Loucy (cell line): ENCODE measurements at regions not wholly inside any gene's neighbourhood (a gene's known extent, or its start where the extent isn't known, plus 50 kb on each side); places are given as distances from the start of the nearest gene placed in this dataset.

Experiments used
- EZH2phosphoT487 ChIP-seq: fragments of 200-600 bp; IDR thresholded peaks from 2 replicates; pipeline ENCODE4 v1.6.1; 2018; ENCODE audit warnings: antibody characterized with exemption, mild to moderate bottlenecking, moderate library complexity, borderline replicate concordance
- TF ChIP-seq, protein P1 (sequence below): fragments of 200-600 bp; sonication (generic); conservative IDR thresholded peaks from 2 replicates; pipeline ENCODE4 v1.5.1; 2014; ENCODE audit warnings: mild to moderate bottlenecking, antibody characterized with exemption, low read length

DNA sequence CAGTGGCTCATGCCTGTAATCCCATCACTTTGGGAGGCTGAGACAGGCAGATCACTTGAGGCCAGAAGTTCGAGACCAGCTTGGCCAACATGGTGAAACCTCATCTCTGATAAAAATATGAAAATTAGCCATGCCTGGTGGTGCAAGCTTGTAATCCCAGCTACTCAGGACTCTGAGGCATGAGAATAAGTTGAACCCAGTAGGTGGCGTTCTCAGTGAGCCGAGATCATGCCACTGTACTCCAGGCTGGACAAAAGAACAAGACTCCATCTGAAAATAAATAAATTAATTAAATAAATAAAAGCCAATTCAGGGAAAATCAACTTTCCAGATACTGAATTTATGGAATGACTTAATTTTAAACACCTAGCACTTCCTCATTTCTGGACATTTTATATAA, 1722.1 kb downstream of the MAT2B start:
- TF ChIP-seq, protein P1, sequence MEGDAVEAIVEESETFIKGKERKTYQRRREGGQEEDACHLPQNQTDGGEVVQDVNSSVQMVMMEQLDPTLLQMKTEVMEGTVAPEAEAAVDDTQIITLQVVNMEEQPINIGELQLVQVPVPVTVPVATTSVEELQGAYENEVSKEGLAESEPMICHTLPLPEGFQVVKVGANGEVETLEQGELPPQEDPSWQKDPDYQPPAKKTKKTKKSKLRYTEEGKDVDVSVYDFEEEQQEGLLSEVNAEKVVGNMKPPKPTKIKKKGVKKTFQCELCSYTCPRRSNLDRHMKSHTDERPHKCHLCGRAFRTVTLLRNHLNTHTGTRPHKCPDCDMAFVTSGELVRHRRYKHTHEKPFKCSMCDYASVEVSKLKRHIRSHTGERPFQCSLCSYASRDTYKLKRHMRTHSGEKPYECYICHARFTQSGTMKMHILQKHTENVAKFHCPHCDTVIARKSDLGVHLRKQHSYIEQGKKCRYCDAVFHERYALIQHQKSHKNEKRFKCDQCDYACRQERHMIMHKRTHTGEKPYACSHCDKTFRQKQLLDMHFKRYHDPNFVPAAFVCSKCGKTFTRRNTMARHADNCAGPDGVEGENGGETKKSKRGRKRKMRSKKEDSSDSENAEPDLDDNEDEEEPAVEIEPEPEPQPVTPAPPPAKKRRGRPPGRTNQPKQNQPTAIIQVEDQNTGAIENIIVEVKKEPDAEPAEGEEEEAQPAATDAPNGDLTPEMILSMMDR = no peak
- no peak for TF ChIP-seq EZH2phosphoT487
